ENCODE measurements at regions not wholly inside any gene's neighbourhood (a gene's known extent, or its start where the extent isn't known, plus 50 kb on each side); places are given as distances from the start of the nearest gene placed in this dataset.

- Histone ChIP-seq H3K4me3 (no peak overlapping the region), H3K27me3 (ENCODE audit: insufficient read depth, low read depth) (no peaks in the 10 kb centered on the region), H3K4me1 (replicated peaks; ENCODE audit: insufficient read depth) (no peaks in the 10 kb centered on the region), H3K27ac (no peak overlapping the region), H4K20me1 (ENCODE audit: insufficient read depth) (no peaks in the 10 kb centered on the region), H3K79me2 (ENCODE audit: low read depth) (no peaks in the 10 kb centered on the region), H3K4me2 (no peak overlapping the region), H3K9me3 (ENCODE audit: insufficient read depth, low read depth) (no peaks in the 10 kb centered on the region), H3K36me3 (ENCODE audit: low read depth) (no peaks in the 10 kb centered on the region), H3F3A (ENCODE audit: insufficient read depth, low read depth) (no peaks in the 10 kb centered on the region), H2AFZ (no peak overlapping the region), H3K9me2 (ENCODE audit: insufficient read depth) (no peaks in the 10 kb centered on the region)
- no peak for TF ChIP-seq EZH2 (IDR thresholded peaks at IDR 0.05; ENCODE audit: low read depth)
- TF ChIP-seq, protein P1, sequence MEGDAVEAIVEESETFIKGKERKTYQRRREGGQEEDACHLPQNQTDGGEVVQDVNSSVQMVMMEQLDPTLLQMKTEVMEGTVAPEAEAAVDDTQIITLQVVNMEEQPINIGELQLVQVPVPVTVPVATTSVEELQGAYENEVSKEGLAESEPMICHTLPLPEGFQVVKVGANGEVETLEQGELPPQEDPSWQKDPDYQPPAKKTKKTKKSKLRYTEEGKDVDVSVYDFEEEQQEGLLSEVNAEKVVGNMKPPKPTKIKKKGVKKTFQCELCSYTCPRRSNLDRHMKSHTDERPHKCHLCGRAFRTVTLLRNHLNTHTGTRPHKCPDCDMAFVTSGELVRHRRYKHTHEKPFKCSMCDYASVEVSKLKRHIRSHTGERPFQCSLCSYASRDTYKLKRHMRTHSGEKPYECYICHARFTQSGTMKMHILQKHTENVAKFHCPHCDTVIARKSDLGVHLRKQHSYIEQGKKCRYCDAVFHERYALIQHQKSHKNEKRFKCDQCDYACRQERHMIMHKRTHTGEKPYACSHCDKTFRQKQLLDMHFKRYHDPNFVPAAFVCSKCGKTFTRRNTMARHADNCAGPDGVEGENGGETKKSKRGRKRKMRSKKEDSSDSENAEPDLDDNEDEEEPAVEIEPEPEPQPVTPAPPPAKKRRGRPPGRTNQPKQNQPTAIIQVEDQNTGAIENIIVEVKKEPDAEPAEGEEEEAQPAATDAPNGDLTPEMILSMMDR (conservative IDR thresholded peaks at IDR 0.05): no peak
- CTCF ChIA-PET: no interaction called here
- DNase-seq: no peak
- BruUV-seq (replicated peaks): no TSS peak
- POLR2A ChIA-PET (ENCODE audit: unreplicated experiment): no interaction called here
- intact Hi-C loops (cut with micrococcal nuclease; ENCODE audit: unreplicated experiment): no loop called here
Observed at GRCh38 chr6:76481101-76481500, 408.6 kb upstream of the IMPG1 start.

GRCh38 chr6:76472858-76473257, 400.4 kb upstream of the IMPG1 start:
- TF ChIP-seq, protein P1 (conservative IDR thresholded peaks at IDR 0.05): no peak
- TF ChIP-seq EZH2 (IDR thresholded peaks at IDR 0.05; ENCODE audit: low read depth): no peak
- Histone ChIP-seq H3K79me2 (ENCODE audit: low read depth) (no peaks in the 10 kb centered on the region), H2AFZ (no peak overlapping the region), H4K20me1 (ENCODE audit: insufficient read depth) (no peaks in the 10 kb centered on the region), H3K9me2 (ENCODE audit: insufficient read depth) (no peaks in the 10 kb centered on the region), H3K27ac (no peak overlapping the region), H3K9me3 (ENCODE audit: insufficient read depth, low read depth) (no peaks in the 10 kb centered on the region), H3K4me2 (no peak overlapping the region), H3K4me3 (no peak overlapping the region), H3K4me1 (replicated peaks; ENCODE audit: insufficient read depth) (no peaks in the 10 kb centered on the region), H3F3A (ENCODE audit: insufficient read depth, low read depth) (no peaks in the 10 kb centered on the region), H3K36me3 (ENCODE audit: low read depth) (no peaks in the 10 kb centered on the region), H3K27me3 (ENCODE audit: insufficient read depth, low read depth) (no peaks in the 10 kb centered on the region)
- intact Hi-C loops (cut with micrococcal nuclease; ENCODE audit: unreplicated experiment): no loop called here
- CTCF ChIA-PET: no interaction called here
- POLR2A ChIA-PET (ENCODE audit: unreplicated experiment): no interaction called here
- no TSS peak for BruUV-seq (replicated peaks)
- DNase-seq: no peak

- DNase-seq: no peak
- POLR2A ChIA-PET (ENCODE audit: unreplicated experiment): no interaction called here
- H3K9me3 ChIP-seq (ENCODE audit: insufficient read depth, low read depth): no peaks in the 10 kb centered on the region
- H3K79me2 ChIP-seq (ENCODE audit: low read depth): no peaks in the 10 kb centered on the region
- no peaks in the 10 kb centered on the region for H3K27me3 ChIP-seq (ENCODE audit: insufficient read depth, low read depth)
- no peak overlapping the region for H2AFZ ChIP-seq
- H3K9me2 ChIP-seq (ENCODE audit: insufficient read depth): no peaks in the 10 kb centered on the region
- H3K4me1 ChIP-seq (replicated peaks; ENCODE audit: insufficient read depth): no peaks in the 10 kb centered on the region
- no TSS peak for BruUV-seq (replicated peaks)
- H3F3A ChIP-seq (ENCODE audit: insufficient read depth, low read depth): no peaks in the 10 kb centered on the region
- CTCF ChIA-PET: no interaction called here
- TF ChIP-seq, protein P1 (conservative IDR thresholded peaks at IDR 0.05): no peak
- TF ChIP-seq EZH2 (IDR thresholded peaks at IDR 0.05; ENCODE audit: low read depth): no peak
- no peaks in the 10 kb centered on the region for H3K36me3 ChIP-seq (ENCODE audit: low read depth)
- no peaks in the 10 kb centered on the region for H4K20me1 ChIP-seq (ENCODE audit: insufficient read depth)
- intact Hi-C loops (cut with micrococcal nuclease; ENCODE audit: unreplicated experiment): no loop called here
- no peak overlapping the region for H3K27ac ChIP-seq
- no peak overlapping the region for H3K4me3 ChIP-seq
- H3K4me2 ChIP-seq: no peak overlapping the region
Observed at GRCh38 chr6:76466286-76466685, 393.8 kb upstream of the IMPG1 start.
